ENCODE measurements at regions not wholly inside any gene's neighbourhood (a gene's known extent, or its start where the extent isn't known, plus 50 kb on each side); places are given as distances from the start of the nearest gene placed in this dataset.

DNA sequence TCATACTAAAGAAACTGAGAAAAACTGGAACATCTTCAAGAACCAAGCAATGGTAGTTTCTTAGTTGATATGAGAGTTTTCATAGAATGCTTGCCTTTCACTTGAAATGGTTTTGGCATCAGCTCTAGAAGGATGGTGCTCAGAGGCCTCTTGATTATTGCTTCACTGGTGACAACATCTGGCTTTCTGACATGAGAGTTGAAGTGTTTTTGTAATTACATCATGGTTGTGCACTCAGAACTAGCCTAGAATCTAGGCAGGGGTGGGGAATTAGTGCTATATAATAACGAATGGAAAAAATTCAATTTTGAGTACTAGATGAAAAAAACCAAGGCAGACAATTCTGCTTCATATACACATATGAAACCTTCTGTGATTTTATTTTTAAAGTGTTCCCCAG is 172.8 kb upstream of the LMNTD1 start:
- TF ChIP-seq MAX (IDR thresholded peaks at IDR 0.05) (no peak), NFIC (IDR thresholded peaks at IDR 0.05) (no peak), TAF1 (IDR thresholded peaks at IDR 0.05; ENCODE audit: low read depth) (no peak), EP300 (IDR thresholded peaks at IDR 0.05; ENCODE audit: borderline replicate concordance) (no peak), EGR1 (IDR thresholded peaks at IDR 0.05) (no peak)
- TF ChIP-seq, protein P1, sequence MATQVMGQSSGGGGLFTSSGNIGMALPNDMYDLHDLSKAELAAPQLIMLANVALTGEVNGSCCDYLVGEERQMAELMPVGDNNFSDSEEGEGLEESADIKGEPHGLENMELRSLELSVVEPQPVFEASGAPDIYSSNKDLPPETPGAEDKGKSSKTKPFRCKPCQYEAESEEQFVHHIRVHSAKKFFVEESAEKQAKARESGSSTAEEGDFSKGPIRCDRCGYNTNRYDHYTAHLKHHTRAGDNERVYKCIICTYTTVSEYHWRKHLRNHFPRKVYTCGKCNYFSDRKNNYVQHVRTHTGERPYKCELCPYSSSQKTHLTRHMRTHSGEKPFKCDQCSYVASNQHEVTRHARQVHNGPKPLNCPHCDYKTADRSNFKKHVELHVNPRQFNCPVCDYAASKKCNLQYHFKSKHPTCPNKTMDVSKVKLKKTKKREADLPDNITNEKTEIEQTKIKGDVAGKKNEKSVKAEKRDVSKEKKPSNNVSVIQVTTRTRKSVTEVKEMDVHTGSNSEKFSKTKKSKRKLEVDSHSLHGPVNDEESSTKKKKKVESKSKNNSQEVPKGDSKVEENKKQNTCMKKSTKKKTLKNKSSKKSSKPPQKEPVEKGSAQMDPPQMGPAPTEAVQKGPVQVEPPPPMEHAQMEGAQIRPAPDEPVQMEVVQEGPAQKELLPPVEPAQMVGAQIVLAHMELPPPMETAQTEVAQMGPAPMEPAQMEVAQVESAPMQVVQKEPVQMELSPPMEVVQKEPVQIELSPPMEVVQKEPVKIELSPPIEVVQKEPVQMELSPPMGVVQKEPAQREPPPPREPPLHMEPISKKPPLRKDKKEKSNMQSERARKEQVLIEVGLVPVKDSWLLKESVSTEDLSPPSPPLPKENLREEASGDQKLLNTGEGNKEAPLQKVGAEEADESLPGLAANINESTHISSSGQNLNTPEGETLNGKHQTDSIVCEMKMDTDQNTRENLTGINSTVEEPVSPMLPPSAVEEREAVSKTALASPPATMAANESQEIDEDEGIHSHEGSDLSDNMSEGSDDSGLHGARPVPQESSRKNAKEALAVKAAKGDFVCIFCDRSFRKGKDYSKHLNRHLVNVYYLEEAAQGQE (IDR thresholded peaks at IDR 0.05; ENCODE audit: low read depth) = no peak
